Caco-2 (cell line): ENCODE measurements at regions not wholly inside any gene's neighbourhood (a gene's known extent, or its start where the extent isn't known, plus 50 kb on each side); places are given as distances from the start of the nearest gene placed in this dataset.

Source experiments
- BruUV-seq: library from RNA; stranded (reverse); fragments of 400-500 nt; replicated peaks from 2 replicates; lab custom pipeline; 2021; lab: Mats Ljungman, UMichigan
- CTCF ChIA-PET: fragments of 300-600 bp; sonication (Branson Sonifier 250); formaldehyde crosslinking; loops from one replicate; lab custom pipeline; 2022; ENCODE audit warnings: antibody characterized with exemption; lab: Charles Lee
- POLR2A ChIA-PET: fragments of 300-600 bp; sonication (Branson Sonifier 250); formaldehyde crosslinking; loops from one replicate; lab custom pipeline; 2022; ENCODE audit warnings: antibody characterized with exemption; lab: Charles Lee
- DNase-seq, 2 experiments: peaks; one replicate each; pipeline versions ENCODE4 v3.0.0 to v3.0.0-alpha.2; 2020 to 2022
- H3K27me3 ChIP-seq: replicated peaks from 2 replicates; pipeline ENCODE4 v1.6.0; 2011; ENCODE audit warnings: low read length; ENCODE audit not compliant: control insufficient read depth, insufficient read depth
- H3K36me3 ChIP-seq: 2 replicates; pipeline ENCODE4 v1.5.1; 2011; ENCODE audit warnings: low read length; ENCODE audit not compliant: control insufficient read depth, insufficient read depth
- H3K4me1 ChIP-seq: fragments of 250-450 bp; sonication (Bioruptor Pico); 2 replicates; pipeline ENCODE4 v1.5.1; 2020; ENCODE audit warnings: mild to moderate bottlenecking
- H3K4me3 ChIP-seq: 2 replicates; pipeline ENCODE4 v1.5.1; 2011; ENCODE audit warnings: low read depth, mild to moderate bottlenecking, control low read depth, low read length
- H3K9me3 ChIP-seq: fragments of 250-450 bp; sonication (Bioruptor Pico); 2 replicates; pipeline ENCODE4 v1.5.1; 2020; ENCODE audit warnings: mild to moderate bottlenecking, moderate library complexity
- H3K27ac Mint-ChIP-seq: one replicate; pipeline ENCODE4 v1.8.0; 2022; ENCODE audit warnings: mixed read lengths; ENCODE audit not compliant: unreplicated experiment
- H3K27me3 Mint-ChIP-seq: one replicate; pipeline ENCODE4 v1.8.0; 2022; ENCODE audit warnings: mixed read lengths; ENCODE audit not compliant: insufficient read depth, unreplicated experiment
- H3K36me3 Mint-ChIP-seq: one replicate; pipeline ENCODE4 v1.8.0; 2022; ENCODE audit warnings: mild to moderate bottlenecking, mixed read lengths; ENCODE audit not compliant: insufficient read depth, unreplicated experiment
- H3K4me1 Mint-ChIP-seq: one replicate; pipeline ENCODE4 v1.8.0; 2022; ENCODE audit warnings: low read depth, mixed read lengths; ENCODE audit not compliant: unreplicated experiment
- H3K4me3 Mint-ChIP-seq: one replicate; pipeline ENCODE4 v1.8.0; 2022; ENCODE audit warnings: mild to moderate bottlenecking, moderate library complexity, mixed read lengths; ENCODE audit not compliant: unreplicated experiment
- H3K9me3 Mint-ChIP-seq: one replicate; pipeline ENCODE4 v1.8.0; 2022; ENCODE audit warnings: mixed read lengths; ENCODE audit not compliant: unreplicated experiment
- intact Hi-C: fragments of 100-400 bp; cut with micrococcal nuclease; formaldehyde crosslinking; loops from one replicate; pipeline ENCODE4 v1.10.0; 2022; ENCODE audit not compliant: unreplicated experiment
- TF ChIP-seq, protein P1 (sequence below), 2 experiments: fragments of 200-600 bp in 1 of 2; IDR thresholded peaks; 1 replicate in 1 of 2; 2 replicates in 1 of 2; pipeline versions ENCODE4 v1.5.1 to v1.8.0; 2011 to 2022; ENCODE audit warnings: antibody characterized with exemption in 1 of 2, control low read depth in 1 of 2, inconsistent platforms in 1 of 2, low read depth in 1 of 2, low read length in 1 of 2, mild to moderate bottlenecking in 1 of 2, moderate library complexity in 1 of 2; ENCODE audit not compliant: insufficient read depth in 1 of 2, severe bottlenecking in 1 of 2, unreplicated experiment in 1 of 2

- BruUV-seq: no TSS peak
- H3K36me3 Mint-ChIP-seq: no peaks in the 10 kb centered on the region
- H3K27ac Mint-ChIP-seq: no peak overlapping the region
- no peak overlapping the region for H3K4me3 ChIP-seq
- H3K36me3 ChIP-seq: no peaks in the 10 kb centered on the region
- ChIA-PET POLR2A (no interaction called here), CTCF (no interaction called here)
- H3K9me3 Mint-ChIP-seq: no peaks in the 10 kb centered on the region
- H3K9me3 ChIP-seq: no peaks in the 10 kb centered on the region; the same call in 1 of the 2 replicates
- no peaks in the 10 kb centered on the region for H3K4me1 Mint-ChIP-seq
- H3K4me3 Mint-ChIP-seq: no peak overlapping the region
- TF ChIP-seq, protein P1, sequence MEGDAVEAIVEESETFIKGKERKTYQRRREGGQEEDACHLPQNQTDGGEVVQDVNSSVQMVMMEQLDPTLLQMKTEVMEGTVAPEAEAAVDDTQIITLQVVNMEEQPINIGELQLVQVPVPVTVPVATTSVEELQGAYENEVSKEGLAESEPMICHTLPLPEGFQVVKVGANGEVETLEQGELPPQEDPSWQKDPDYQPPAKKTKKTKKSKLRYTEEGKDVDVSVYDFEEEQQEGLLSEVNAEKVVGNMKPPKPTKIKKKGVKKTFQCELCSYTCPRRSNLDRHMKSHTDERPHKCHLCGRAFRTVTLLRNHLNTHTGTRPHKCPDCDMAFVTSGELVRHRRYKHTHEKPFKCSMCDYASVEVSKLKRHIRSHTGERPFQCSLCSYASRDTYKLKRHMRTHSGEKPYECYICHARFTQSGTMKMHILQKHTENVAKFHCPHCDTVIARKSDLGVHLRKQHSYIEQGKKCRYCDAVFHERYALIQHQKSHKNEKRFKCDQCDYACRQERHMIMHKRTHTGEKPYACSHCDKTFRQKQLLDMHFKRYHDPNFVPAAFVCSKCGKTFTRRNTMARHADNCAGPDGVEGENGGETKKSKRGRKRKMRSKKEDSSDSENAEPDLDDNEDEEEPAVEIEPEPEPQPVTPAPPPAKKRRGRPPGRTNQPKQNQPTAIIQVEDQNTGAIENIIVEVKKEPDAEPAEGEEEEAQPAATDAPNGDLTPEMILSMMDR (IDR thresholded peaks at IDR 0.05; ENCODE audit: insufficient read depth in 1 of 2, low read depth in 1 of 2, low read length in 1 of 2, severe bottlenecking in 1 of 2, unreplicated experiment in 1 of 2): no peak
- H3K4me1 ChIP-seq: no peaks in the 10 kb centered on the region
- intact Hi-C loops: no loop called here
- H3K27me3 Mint-ChIP-seq: peaks cover 3% of the 10 kb centered on the region
- DNase-seq: no peak
- H3K27me3 ChIP-seq: no peaks in the 10 kb centered on the region
These were observed 88.1 kb upstream of the PIEZO2 start for GRCh38 chr18:11237484-11237883.

GRCh38 chr18:11237066-11237465 is 87.7 kb upstream of the PIEZO2 start:
- no TSS peak for BruUV-seq
- no peak overlapping the region for H3K27ac Mint-ChIP-seq
- DNase-seq: no peak
- no peaks in the 10 kb centered on the region for H3K4me1 Mint-ChIP-seq
- H3K36me3 ChIP-seq: no peaks in the 10 kb centered on the region
- ChIA-PET POLR2A (no interaction called here), CTCF (no interaction called here)
- no peaks in the 10 kb centered on the region for H3K36me3 Mint-ChIP-seq
- H3K27me3 Mint-ChIP-seq: peaks cover 3% of the 10 kb centered on the region
- TF ChIP-seq, protein P1 (IDR thresholded peaks at IDR 0.05; ENCODE audit: insufficient read depth in 1 of 2, low read depth in 1 of 2, low read length in 1 of 2, severe bottlenecking in 1 of 2, unreplicated experiment in 1 of 2): no peak
- intact Hi-C loops: no loop called here
- no peaks in the 10 kb centered on the region; the same call in 1 of the 2 replicates for H3K9me3 ChIP-seq
- H3K27me3 ChIP-seq: no peaks in the 10 kb centered on the region
- H3K4me3 Mint-ChIP-seq: no peak overlapping the region
- H3K4me3 ChIP-seq: no peak overlapping the region
- no peaks in the 10 kb centered on the region for H3K4me1 ChIP-seq
- no peaks in the 10 kb centered on the region for H3K9me3 Mint-ChIP-seq

GRCh38 chr18:11224153-11224552 is 74.8 kb upstream of the PIEZO2 start:
- H3K4me3 Mint-ChIP-seq: no peak overlapping the region
- BruUV-seq: no TSS peak
- Histone ChIP-seq H3K9me3 (no peaks in the 10 kb centered on the region), H3K4me1 (no peaks in the 10 kb centered on the region), H3K36me3 (no peaks in the 10 kb centered on the region), H3K27me3 (no peaks in the 10 kb centered on the region), H3K4me3 (no peak overlapping the region)
- CTCF ChIA-PET: no interaction called here
- H3K27ac Mint-ChIP-seq: no peak overlapping the region
- peaks cover 6% of the 10 kb centered on the region for H3K27me3 Mint-ChIP-seq
- no peaks in the 10 kb centered on the region for H3K36me3 Mint-ChIP-seq
- intact Hi-C loops: no loop called here
- H3K9me3 Mint-ChIP-seq: no peaks in the 10 kb centered on the region
- TF ChIP-seq, protein P1 (IDR thresholded peaks at IDR 0.05; ENCODE audit: insufficient read depth in 1 of 2, low read depth in 1 of 2, low read length in 1 of 2, severe bottlenecking in 1 of 2, unreplicated experiment in 1 of 2): no peak
- no peak for DNase-seq
- no peaks in the 10 kb centered on the region for H3K4me1 Mint-ChIP-seq
- POLR2A ChIA-PET: no interaction called here
